Mucosa of rectum (tissue), 2 donors: ENCODE measurements at regions not wholly inside any gene's neighbourhood (a gene's known extent, or its start where the extent isn't known, plus 50 kb on each side); places are given as distances from the start of the nearest gene placed in this dataset.
"Not testable (repeated sequence)": the region's sequence is repeated elsewhere in the genome, so short reads cannot be mapped to it uniquely, and the experiment has no call there.

Experiments
- H3K27ac ChIP-seq, 2 donors: one replicate each; pipeline ENCODE4 v1.7.0; 2013; ENCODE audit warnings: inconsistent platforms in 2 of 2, low read depth in 2 of 2, low read length in 2 of 2
- H3K27me3 ChIP-seq, 2 donors: one replicate each; pipeline ENCODE4 v1.7.0; 2013; ENCODE audit warnings: low read length in 2 of 2; ENCODE audit not compliant: control insufficient read depth in 2 of 2, insufficient read depth in 2 of 2
- H3K36me3 ChIP-seq, 2 donors: one replicate each; pipeline ENCODE4 v1.7.0; 2013; ENCODE audit warnings: low read length in 2 of 2; ENCODE audit not compliant: control insufficient read depth in 2 of 2, insufficient read depth in 2 of 2
- H3K4me1 ChIP-seq, 2 donors: one replicate each; pipeline ENCODE4 v1.7.0; 2013; ENCODE audit warnings: low read length in 2 of 2, mild to moderate bottlenecking in 1 of 2; ENCODE audit not compliant: control insufficient read depth in 2 of 2, insufficient read depth in 2 of 2
- H3K4me3 ChIP-seq, 2 donors: one replicate each; pipeline ENCODE4 v1.7.0; 2013; ENCODE audit warnings: low read length in 2 of 2
- H3K9ac ChIP-seq, 2 donors: one replicate each; pipeline ENCODE4 v1.7.0; 2013; ENCODE audit warnings: low read length in 2 of 2, low read depth in 1 of 2, mild to moderate bottlenecking in 1 of 2
- H3K9me3 ChIP-seq, 2 donors: one replicate each; pipeline ENCODE4 v1.7.0; 2013; ENCODE audit warnings: low read length in 2 of 2; ENCODE audit not compliant: control insufficient read depth in 2 of 2
- donor health status: healthy.
- donor health status: Normal muscosa, but diverticular disease.

DNA sequence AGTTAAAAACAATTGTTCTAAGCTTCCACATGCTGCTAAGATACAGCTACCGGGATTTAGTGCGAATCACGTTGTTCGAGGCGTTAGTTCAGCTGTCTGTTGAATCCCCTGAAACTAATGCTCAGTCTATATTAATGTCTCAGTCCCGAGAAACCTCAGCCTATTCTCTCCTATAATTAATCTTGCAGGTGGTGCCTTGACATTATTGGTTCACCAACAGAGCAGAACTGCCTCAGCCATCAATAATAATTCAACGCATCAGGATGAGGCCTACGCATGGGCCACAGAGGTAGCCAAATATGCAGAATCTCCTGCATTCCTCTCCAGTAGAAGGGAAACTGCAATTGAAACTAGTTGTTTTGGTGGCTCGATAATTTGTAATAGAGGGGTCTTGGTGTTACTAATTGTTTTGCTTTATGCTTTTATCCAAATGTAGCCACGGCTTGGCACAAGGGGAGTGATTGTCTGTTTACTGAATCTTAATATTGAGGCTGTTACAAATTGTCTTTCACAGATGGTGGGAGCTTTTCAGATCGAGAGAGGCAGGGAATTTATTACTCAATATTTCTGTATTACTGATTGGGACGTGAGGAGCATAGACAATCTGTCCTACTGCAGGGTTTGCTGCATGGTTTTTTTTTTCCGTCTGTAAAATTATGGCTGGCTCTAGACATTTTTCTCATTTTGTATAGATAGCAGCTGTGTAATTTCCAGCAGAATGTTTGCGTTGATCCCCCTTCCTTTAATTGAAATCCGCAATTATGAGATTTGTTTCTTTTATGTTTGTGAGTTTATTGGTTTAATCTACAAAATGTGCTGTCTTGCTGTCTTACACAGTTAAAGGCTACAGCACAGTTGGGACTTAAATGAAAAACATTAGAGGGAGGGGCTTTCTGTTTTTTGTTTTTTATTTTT lies 1036.5 kb upstream of the NOVA1 start:
- Histone ChIP-seq H3K36me3 (no peaks in the 10 kb centered on the region), H3K27me3 (no peaks in the 10 kb centered on the region), H3K4me3 (no peak overlapping the region), H3K9ac (no peak overlapping the region), H3K27ac (no peak overlapping the region), H3K4me1 (no peaks in the 10 kb centered on the region), H3K9me3 (no peaks in the 10 kb centered on the region)

DNA sequence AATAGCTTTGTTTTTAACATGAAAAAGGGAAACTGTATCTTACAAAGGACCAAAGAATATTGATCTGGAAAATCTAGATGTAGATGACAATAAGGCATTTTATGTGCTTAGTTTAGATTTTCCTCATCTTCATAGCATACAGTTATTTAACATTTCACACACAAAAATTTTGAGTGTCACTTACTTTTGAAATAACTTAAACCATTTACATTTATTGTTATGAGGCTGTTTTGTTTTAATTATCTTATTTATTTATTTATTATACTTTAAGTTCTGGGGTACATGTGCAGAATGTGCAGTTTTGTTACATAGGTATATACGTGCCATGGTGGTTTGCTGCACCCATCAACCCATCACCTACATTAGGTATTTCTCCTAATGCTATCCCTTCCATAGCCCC lies 1042.9 kb upstream of the NOVA1 start:
- not testable (repeated sequence) for H3K4me1 ChIP-seq, H3K9me3 ChIP-seq, H3K4me3 ChIP-seq, H3K27me3 ChIP-seq, H3K36me3 ChIP-seq, H3K27ac ChIP-seq, H3K9ac ChIP-seq

GRCh38 chr14:27642251-27642866 lies 1044.5 kb upstream of the NOVA1 start:
- Histone ChIP-seq H3K9ac (no peak overlapping the region), H3K4me3 (no peak overlapping the region), H3K36me3 (no peaks in the 10 kb centered on the region), H3K4me1 (no peaks in the 10 kb centered on the region), H3K27me3 (no peaks in the 10 kb centered on the region), H3K9me3 (no peaks in the 10 kb centered on the region), H3K27ac (no peak overlapping the region)

DNA sequence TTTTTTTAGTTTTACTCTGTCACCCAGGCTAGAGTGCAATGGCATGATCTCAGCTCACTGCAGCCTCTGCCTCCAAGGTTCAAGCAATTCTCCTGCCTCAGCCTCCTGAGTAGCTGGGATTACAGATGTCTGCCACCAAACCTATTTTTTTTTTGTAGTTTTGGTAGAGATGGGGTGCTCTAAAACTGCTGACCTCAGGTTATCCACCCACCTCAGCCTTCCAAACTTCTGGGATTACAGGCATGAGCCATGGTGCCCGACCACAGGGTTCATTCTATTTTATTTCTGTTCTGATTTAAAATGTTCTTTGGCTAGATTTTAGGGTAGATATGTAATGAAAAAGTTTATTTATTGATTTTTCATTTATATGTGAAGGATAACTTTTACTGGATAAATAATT lies 1062.8 kb upstream of the NOVA1 start:
- no peaks in the 10 kb centered on the region for H3K27me3 ChIP-seq
- no peak overlapping the region for H3K9ac ChIP-seq
- H3K4me3 ChIP-seq, result no peak overlapping the region
- no peaks in the 10 kb centered on the region for H3K36me3 ChIP-seq
- no peak overlapping the region for H3K27ac ChIP-seq
- H3K4me1 ChIP-seq, result no peaks in the 10 kb centered on the region
- H3K9me3 ChIP-seq, result no peaks in the 10 kb centered on the region

DNA sequence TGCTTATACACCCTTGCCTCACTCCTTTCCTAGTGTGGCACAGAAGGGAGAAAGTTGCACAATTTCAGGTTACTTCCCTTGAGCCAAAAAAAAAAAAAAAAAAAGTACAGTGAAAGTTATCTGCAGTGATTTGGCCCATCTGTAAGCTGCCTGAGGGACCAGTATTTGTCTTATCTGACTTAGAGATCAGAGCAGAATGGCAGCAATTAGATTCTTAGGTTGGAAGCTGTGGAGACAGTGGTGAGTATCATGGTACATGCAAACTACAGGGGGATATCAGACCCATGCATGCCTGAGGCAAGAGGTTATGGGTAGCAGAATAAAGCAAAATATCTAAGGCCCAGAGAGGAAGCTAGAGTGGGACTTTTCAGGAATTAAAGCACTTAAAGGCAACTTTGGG lies 1070.7 kb upstream of the NOVA1 start:
- no peaks in the 10 kb centered on the region for H3K36me3 ChIP-seq

GRCh38 chr14:27672047-27672446 lies 1074.2 kb upstream of the NOVA1 start:
- H3K36me3 ChIP-seq, result no peaks in the 10 kb centered on the region
- no peaks in the 10 kb centered on the region for H3K4me1 ChIP-seq
- no peak overlapping the region for H3K27ac ChIP-seq
- H3K4me3 ChIP-seq, result no peak overlapping the region
- no peaks in the 10 kb centered on the region for H3K9me3 ChIP-seq
- H3K27me3 ChIP-seq, result no peaks in the 10 kb centered on the region
- H3K9ac ChIP-seq, result no peak overlapping the region

More for the DNA sequence above, 1070.7 kb upstream of the NOVA1 start:
- H3K4me3 ChIP-seq, result no peak overlapping the region
- no peak overlapping the region for H3K9ac ChIP-seq
- no peaks in the 10 kb centered on the region for H3K27me3 ChIP-seq
- H3K9me3 ChIP-seq, result no peaks in the 10 kb centered on the region
- no peak overlapping the region for H3K27ac ChIP-seq
- H3K4me1 ChIP-seq, result no peaks in the 10 kb centered on the region

DNA sequence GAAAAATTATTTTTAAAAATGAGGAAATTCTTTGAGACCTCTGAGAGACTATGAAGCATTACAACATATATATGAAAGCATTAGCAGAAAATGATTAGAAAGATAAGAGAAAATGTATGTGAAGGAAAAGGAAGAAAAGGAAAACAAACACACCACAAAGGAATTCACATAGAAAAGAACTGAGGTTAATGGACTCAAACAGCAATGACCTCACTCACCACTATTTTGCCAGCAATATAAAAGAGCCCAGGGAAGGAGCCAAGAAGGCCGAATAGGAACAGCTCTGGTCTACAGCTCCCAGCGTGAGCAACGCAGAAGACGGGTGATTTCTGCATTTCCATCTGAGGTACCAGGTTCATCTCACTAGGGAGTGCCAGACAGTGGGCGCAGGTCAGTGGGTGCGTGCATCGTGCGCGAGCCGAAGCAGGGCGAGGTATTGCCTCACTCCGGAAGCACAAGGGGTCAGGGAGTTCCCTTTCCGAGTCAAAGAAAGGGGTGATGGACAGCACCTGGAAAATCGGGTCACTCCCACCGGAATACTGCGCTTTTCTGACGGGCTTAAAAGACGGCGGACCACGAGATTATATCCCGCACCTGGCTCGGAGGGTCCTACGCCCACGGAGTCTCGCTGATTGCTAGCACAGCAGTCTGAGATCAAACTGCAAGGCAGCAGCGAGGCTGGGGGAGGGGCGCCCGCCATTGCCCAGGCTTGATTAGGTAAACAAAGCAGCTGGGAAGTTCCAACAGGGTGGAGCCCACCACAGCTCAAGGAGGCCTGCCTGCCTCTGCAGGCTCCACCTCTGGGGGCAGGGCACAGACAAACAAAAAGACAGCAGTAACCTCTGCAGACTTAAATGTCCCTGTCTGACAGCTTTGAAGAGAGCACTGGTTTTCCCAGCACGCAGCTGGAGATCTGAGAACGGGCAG lies 1075.2 kb upstream of the NOVA1 start:
- not testable (repeated sequence) for H3K9me3 ChIP-seq, H3K27me3 ChIP-seq, H3K9ac ChIP-seq, H3K27ac ChIP-seq, H3K36me3 ChIP-seq, H3K4me3 ChIP-seq, H3K4me1 ChIP-seq

DNA sequence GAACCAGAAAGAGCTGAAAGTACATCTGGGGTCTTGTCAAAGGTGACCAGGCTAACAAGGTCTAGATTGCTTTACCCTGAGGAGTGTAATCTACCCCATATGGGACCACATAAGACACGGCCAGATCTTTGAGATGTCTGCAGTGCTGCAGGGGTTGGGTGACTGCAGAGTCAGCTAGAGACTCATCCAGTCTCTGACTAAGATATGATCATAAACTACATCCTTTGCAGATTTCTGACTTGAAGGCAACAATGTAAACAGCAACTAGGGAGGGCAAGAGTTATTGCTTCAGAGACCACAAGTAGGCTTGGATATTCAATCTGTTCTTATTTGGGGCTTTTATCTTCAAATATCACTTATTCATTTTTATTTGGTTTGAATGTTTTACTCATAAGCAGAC lies 1080.5 kb upstream of the FOXG1 start:
- Histone ChIP-seq H3K9ac (no peak overlapping the region), H3K4me3 (no peak overlapping the region), H3K4me1 (no peaks in the 10 kb centered on the region), H3K27me3 (no peaks in the 10 kb centered on the region), H3K27ac (no peak overlapping the region), H3K36me3 (no peaks in the 10 kb centered on the region), H3K9me3 (no peaks in the 10 kb centered on the region)

GRCh38 chr14:27688841-27689444 lies 1077.6 kb upstream of the FOXG1 start:
- no peaks in the 10 kb centered on the region for H3K4me1 ChIP-seq
- no peaks in the 10 kb centered on the region for H3K36me3 ChIP-seq
- no peak overlapping the region for H3K27ac ChIP-seq
- H3K9me3 ChIP-seq, result no peaks in the 10 kb centered on the region
- no peak overlapping the region for H3K9ac ChIP-seq
- H3K27me3 ChIP-seq, result no peaks in the 10 kb centered on the region
- H3K4me3 ChIP-seq, result no peak overlapping the region
